ENCODE measurements at regions not wholly inside any gene's neighbourhood (a gene's known extent, or its start where the extent isn't known, plus 50 kb on each side); places are given as distances from the start of the nearest gene placed in this dataset.

DNA sequence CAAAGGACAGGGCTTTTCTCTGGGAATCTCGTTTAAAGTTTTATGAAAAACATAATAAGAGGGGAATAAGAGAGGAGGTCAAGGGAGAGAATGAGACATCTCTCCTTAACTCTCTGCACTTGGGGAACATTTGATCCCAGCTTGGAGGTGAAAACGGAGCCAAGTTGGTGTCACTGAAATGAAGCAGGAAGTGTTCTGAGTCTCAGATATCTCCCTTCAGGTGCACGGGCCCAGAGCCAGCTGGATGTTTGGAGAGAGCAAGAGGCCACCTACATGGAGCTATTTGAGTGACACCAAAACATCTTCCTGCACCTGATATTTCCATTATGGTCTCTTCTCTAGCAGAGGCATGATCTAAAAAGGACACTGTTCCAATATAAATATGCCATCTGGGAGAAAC, 85.7 kb downstream of the BLID start:
- no peaks in the 10 kb centered on the region for H4K20me1 ChIP-seq (ENCODE audit: insufficient read depth)

GRCh38 chr11:122028545-122028944, 87.5 kb downstream of the BLID start:
- H2AFZ ChIP-seq (ENCODE audit: low read depth, low read length) = no peak overlapping the region
- H3K9me2 ChIP-seq (ENCODE audit: insufficient read depth, low read length) = no peaks in the 10 kb centered on the region
- no peak overlapping the region for H3K9ac ChIP-seq (ENCODE audit: low read length)
- no peak overlapping the region for H3K4me3 ChIP-seq (ENCODE audit: low read length)
- H3K36me3 ChIP-seq (ENCODE audit: insufficient read depth, low read length) = no peaks in the 10 kb centered on the region
- H3K79me2 ChIP-seq (replicated peaks; ENCODE audit: insufficient read depth, low read length) = no peaks in the 10 kb centered on the region
- H3K27ac ChIP-seq (ENCODE audit: low read length) = no peak overlapping the region
- H3K27me3 ChIP-seq (ENCODE audit: insufficient read depth, low read depth, low read length) = no peaks in the 10 kb centered on the region
- H3K9me3 ChIP-seq (ENCODE audit: low read length) = no peaks in the 10 kb centered on the region
- TF ChIP-seq RAD21 (conservative IDR thresholded peaks at IDR 0.05) = no peak
- no peak for TF ChIP-seq MXI1 (conservative IDR thresholded peaks at IDR 0.05; ENCODE audit: poor library complexity, severe bottlenecking)
- no peak overlapping the region for H3K4me2 ChIP-seq (ENCODE audit: low read length)
- H4K20me1 ChIP-seq (ENCODE audit: insufficient read depth) = no peaks in the 10 kb centered on the region
- no peaks in the 10 kb centered on the region for H3F3A ChIP-seq (ENCODE audit: insufficient read depth, low read length, poor library complexity, severe bottlenecking)

More for the DNA sequence above, 85.7 kb downstream of the BLID start:
- Histone ChIP-seq H3K9ac (ENCODE audit: low read length) (no peak overlapping the region), H3K79me2 (replicated peaks; ENCODE audit: insufficient read depth, low read length) (no peaks in the 10 kb centered on the region), H3K36me3 (ENCODE audit: insufficient read depth, low read length) (no peaks in the 10 kb centered on the region), H3K4me3 (ENCODE audit: low read length) (no peak overlapping the region), H3K4me2 (ENCODE audit: low read length) (no peak overlapping the region), H3K27ac (ENCODE audit: low read length) (no peak overlapping the region), H3K9me3 (ENCODE audit: low read length) (no peaks in the 10 kb centered on the region), H3K27me3 (ENCODE audit: insufficient read depth, low read depth, low read length) (no peaks in the 10 kb centered on the region), H3K9me2 (ENCODE audit: insufficient read depth, low read length) (no peaks in the 10 kb centered on the region), H3F3A (ENCODE audit: insufficient read depth, low read length, poor library complexity, severe bottlenecking) (no peaks in the 10 kb centered on the region), H2AFZ (ENCODE audit: low read depth, low read length) (no peak overlapping the region)
- TF ChIP-seq TAF1 (IDR thresholded peaks at IDR 0.05; ENCODE audit: low read depth) = no peak
- no peak for TF ChIP-seq POLR2AphosphoS5 (IDR thresholded peaks at IDR 0.05)
- TF ChIP-seq, protein P1, sequence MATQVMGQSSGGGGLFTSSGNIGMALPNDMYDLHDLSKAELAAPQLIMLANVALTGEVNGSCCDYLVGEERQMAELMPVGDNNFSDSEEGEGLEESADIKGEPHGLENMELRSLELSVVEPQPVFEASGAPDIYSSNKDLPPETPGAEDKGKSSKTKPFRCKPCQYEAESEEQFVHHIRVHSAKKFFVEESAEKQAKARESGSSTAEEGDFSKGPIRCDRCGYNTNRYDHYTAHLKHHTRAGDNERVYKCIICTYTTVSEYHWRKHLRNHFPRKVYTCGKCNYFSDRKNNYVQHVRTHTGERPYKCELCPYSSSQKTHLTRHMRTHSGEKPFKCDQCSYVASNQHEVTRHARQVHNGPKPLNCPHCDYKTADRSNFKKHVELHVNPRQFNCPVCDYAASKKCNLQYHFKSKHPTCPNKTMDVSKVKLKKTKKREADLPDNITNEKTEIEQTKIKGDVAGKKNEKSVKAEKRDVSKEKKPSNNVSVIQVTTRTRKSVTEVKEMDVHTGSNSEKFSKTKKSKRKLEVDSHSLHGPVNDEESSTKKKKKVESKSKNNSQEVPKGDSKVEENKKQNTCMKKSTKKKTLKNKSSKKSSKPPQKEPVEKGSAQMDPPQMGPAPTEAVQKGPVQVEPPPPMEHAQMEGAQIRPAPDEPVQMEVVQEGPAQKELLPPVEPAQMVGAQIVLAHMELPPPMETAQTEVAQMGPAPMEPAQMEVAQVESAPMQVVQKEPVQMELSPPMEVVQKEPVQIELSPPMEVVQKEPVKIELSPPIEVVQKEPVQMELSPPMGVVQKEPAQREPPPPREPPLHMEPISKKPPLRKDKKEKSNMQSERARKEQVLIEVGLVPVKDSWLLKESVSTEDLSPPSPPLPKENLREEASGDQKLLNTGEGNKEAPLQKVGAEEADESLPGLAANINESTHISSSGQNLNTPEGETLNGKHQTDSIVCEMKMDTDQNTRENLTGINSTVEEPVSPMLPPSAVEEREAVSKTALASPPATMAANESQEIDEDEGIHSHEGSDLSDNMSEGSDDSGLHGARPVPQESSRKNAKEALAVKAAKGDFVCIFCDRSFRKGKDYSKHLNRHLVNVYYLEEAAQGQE (IDR thresholded peaks at IDR 0.05; ENCODE audit: borderline replicate concordance) = no peak
- TF ChIP-seq, protein P2, sequence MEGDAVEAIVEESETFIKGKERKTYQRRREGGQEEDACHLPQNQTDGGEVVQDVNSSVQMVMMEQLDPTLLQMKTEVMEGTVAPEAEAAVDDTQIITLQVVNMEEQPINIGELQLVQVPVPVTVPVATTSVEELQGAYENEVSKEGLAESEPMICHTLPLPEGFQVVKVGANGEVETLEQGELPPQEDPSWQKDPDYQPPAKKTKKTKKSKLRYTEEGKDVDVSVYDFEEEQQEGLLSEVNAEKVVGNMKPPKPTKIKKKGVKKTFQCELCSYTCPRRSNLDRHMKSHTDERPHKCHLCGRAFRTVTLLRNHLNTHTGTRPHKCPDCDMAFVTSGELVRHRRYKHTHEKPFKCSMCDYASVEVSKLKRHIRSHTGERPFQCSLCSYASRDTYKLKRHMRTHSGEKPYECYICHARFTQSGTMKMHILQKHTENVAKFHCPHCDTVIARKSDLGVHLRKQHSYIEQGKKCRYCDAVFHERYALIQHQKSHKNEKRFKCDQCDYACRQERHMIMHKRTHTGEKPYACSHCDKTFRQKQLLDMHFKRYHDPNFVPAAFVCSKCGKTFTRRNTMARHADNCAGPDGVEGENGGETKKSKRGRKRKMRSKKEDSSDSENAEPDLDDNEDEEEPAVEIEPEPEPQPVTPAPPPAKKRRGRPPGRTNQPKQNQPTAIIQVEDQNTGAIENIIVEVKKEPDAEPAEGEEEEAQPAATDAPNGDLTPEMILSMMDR (IDR thresholded peaks at IDR 0.05; ENCODE audit: poor library complexity, severe bottlenecking) = no peak
- no peak for TF ChIP-seq SMC3 (conservative IDR thresholded peaks at IDR 0.05; ENCODE audit: poor library complexity)
- no peak for TF ChIP-seq EZH2 (IDR thresholded peaks at IDR 0.05; ENCODE audit: borderline replicate concordance, insufficient read depth, low read length, poor library complexity, severe bottlenecking)
- no peak for TF ChIP-seq MXI1 (conservative IDR thresholded peaks at IDR 0.05; ENCODE audit: poor library complexity, severe bottlenecking)
- no peak for TF ChIP-seq EP300 (conservative IDR thresholded peaks at IDR 0.05; ENCODE audit: poor library complexity, severe bottlenecking)
- no peak for TF ChIP-seq RAD21 (conservative IDR thresholded peaks at IDR 0.05)

GRCh38 chr11:122028036-122028435, 88.0 kb downstream of the BLID start:
- no peak for TF ChIP-seq POLR2AphosphoS5 (IDR thresholded peaks at IDR 0.05)
- no peak for TF ChIP-seq TAF1 (IDR thresholded peaks at IDR 0.05; ENCODE audit: low read depth)
- TF ChIP-seq, protein P1 (IDR thresholded peaks at IDR 0.05; ENCODE audit: borderline replicate concordance) = no peak
- no peak for TF ChIP-seq MXI1 (conservative IDR thresholded peaks at IDR 0.05; ENCODE audit: poor library complexity, severe bottlenecking)
- TF ChIP-seq SMC3 (conservative IDR thresholded peaks at IDR 0.05; ENCODE audit: poor library complexity) = no peak
- TF ChIP-seq, protein P2 (IDR thresholded peaks at IDR 0.05; ENCODE audit: poor library complexity, severe bottlenecking) = no peak
- TF ChIP-seq EP300 (conservative IDR thresholded peaks at IDR 0.05; ENCODE audit: poor library complexity, severe bottlenecking) = no peak
- TF ChIP-seq RAD21 (conservative IDR thresholded peaks at IDR 0.05) = no peak
- no peak for TF ChIP-seq EZH2 (IDR thresholded peaks at IDR 0.05; ENCODE audit: borderline replicate concordance, insufficient read depth, low read length, poor library complexity, severe bottlenecking)
- no peaks in the 10 kb centered on the region for H3K9me3 ChIP-seq (ENCODE audit: low read length)
- H2AFZ ChIP-seq (ENCODE audit: low read depth, low read length) = no peak overlapping the region
- H3K9me2 ChIP-seq (ENCODE audit: insufficient read depth, low read length) = no peaks in the 10 kb centered on the region
- H3F3A ChIP-seq (ENCODE audit: insufficient read depth, low read length, poor library complexity, severe bottlenecking) = no peaks in the 10 kb centered on the region
- H4K20me1 ChIP-seq (ENCODE audit: insufficient read depth) = no peaks in the 10 kb centered on the region
- no peak overlapping the region for H3K4me3 ChIP-seq (ENCODE audit: low read length)
- H3K27me3 ChIP-seq (ENCODE audit: insufficient read depth, low read depth, low read length) = no peaks in the 10 kb centered on the region
- H3K4me2 ChIP-seq (ENCODE audit: low read length) = no peak overlapping the region
- no peaks in the 10 kb centered on the region for H3K36me3 ChIP-seq (ENCODE audit: insufficient read depth, low read length)
- H3K79me2 ChIP-seq (replicated peaks; ENCODE audit: insufficient read depth, low read length) = no peaks in the 10 kb centered on the region
- no peak overlapping the region for H3K9ac ChIP-seq (ENCODE audit: low read length)
- no peak overlapping the region for H3K27ac ChIP-seq (ENCODE audit: low read length)

Measured in neural cell (in vitro differentiated cells).